H1 (cell line): ENCODE measurements at regions not wholly inside any gene's neighbourhood (a gene's known extent, or its start where the extent isn't known, plus 50 kb on each side); places are given as distances from the start of the nearest gene placed in this dataset.

ENCODE experiments used
- CTCF ChIA-PET: fragments of 300-600 bp; sonication (Branson Sonifier 250); formaldehyde crosslinking; loops from one replicate; lab custom pipeline; 2021; ENCODE audit not compliant: partially characterized antibody; lab: Charles Lee
- POLR2A ChIA-PET: fragments of 300-600 bp; sonication (Branson Sonifier 250); formaldehyde crosslinking; loops from one replicate; lab custom pipeline; 2021; ENCODE audit warnings: inconsistent platforms; ENCODE audit not compliant: partially characterized antibody; lab: Charles Lee
- DNase-seq, 2 experiments: peaks; one replicate each; pipeline versions ENCODE4 v3.0.0 to v3.0.0-alpha.2; 2010 to 2022; ENCODE audit warnings: low spot score in 2 of 2, low read depth in 1 of 2, mixed read lengths in 1 of 2
- FAIRE-seq: peaks from 2 replicates; lab custom pipeline; 2011; peaks lifted over from hg19 to GRCh38; lab: Jason Lieb, UNC
- H2AFZ ChIP-seq: 2 replicates; pipeline ENCODE4 v1.8.1; 2012; ENCODE audit warnings: low read length, inconsistent platforms
- H2AK5ac ChIP-seq: 2 replicates; pipeline ENCODE4 v1.6.1; 2013; ENCODE audit warnings: low read depth, low read length
- H2BK120ac ChIP-seq: replicated peaks from 2 replicates; pipeline ENCODE3; 2013; ENCODE audit warnings: low read depth, low read length, inconsistent platforms
- H2BK12ac ChIP-seq: 2 replicates; pipeline ENCODE4 v1.6.1; 2013; ENCODE audit warnings: low read depth, low read length
- H2BK15ac ChIP-seq: 2 replicates; pipeline ENCODE4 v1.6.1; 2013; ENCODE audit warnings: low read length
- H2BK20ac ChIP-seq: 2 replicates; pipeline ENCODE4 v1.6.1; 2013; ENCODE audit warnings: low read length
- H2BK5ac ChIP-seq: 2 replicates; pipeline ENCODE4 v1.6.1; 2013; ENCODE audit warnings: low read depth, low read length
- H3K14ac ChIP-seq: 2 replicates; pipeline ENCODE4 v1.6.1; 2013; ENCODE audit warnings: inconsistent platforms; ENCODE audit not compliant: insufficient read length
- H3K18ac ChIP-seq: 2 replicates; pipeline ENCODE4 v1.6.1; 2013; ENCODE audit warnings: low read length; ENCODE audit errors: extremely low read depth
- H3K23ac ChIP-seq: 2 replicates; pipeline ENCODE4 v1.6.1; 2013; ENCODE audit warnings: inconsistent platforms; ENCODE audit not compliant: insufficient read length
- H3K23me2 ChIP-seq: 2 replicates; pipeline ENCODE4 v1.6.1; 2013; ENCODE audit warnings: low read depth, low read length
- H3K27ac ChIP-seq: 2 replicates; pipeline ENCODE4 v1.6.1; 2011; ENCODE audit warnings: low read depth, low read length, inconsistent platforms
- H3K27me3 ChIP-seq, 4 experiments: replicated peaks in 1 of 4; 1 replicate in 1 of 4; 2 replicates in 3 of 4; pipeline versions ENCODE4 v1.6.1 to v1.8.1; 2011 to 2013; ENCODE audit warnings: low read length in 3 of 4, mild to moderate bottlenecking in 3 of 4, inconsistent platforms in 2 of 4, mixed read lengths in 2 of 4, moderate library complexity in 1 of 4; ENCODE audit not compliant: control insufficient read depth in 3 of 4, insufficient read depth in 3 of 4; ENCODE audit errors: extremely low read depth in 1 of 4
- H3K36me3 ChIP-seq, 4 experiments: 2 replicates each; pipeline versions ENCODE4 v1.6.1 to v1.8.1; 2011 to 2013; ENCODE audit warnings: mild to moderate bottlenecking in 4 of 4, low read length in 3 of 4, moderate library complexity in 2 of 4, control low read depth in 1 of 4, inconsistent platforms in 1 of 4; ENCODE audit not compliant: insufficient read depth in 4 of 4, control insufficient read depth in 2 of 4
- H3K4ac ChIP-seq: replicated peaks from 2 replicates; pipeline ENCODE3; 2013; ENCODE audit warnings: low read length, low read depth, mixed read lengths, inconsistent platforms; ENCODE audit not compliant: insufficient read length
- H3K4me1 ChIP-seq, 4 experiments: replicated peaks in 1 of 4; 1 replicate in 1 of 4; 2 replicates in 3 of 4; pipeline versions ENCODE4 v1.6.1 to v1.8.1; 2011 to 2013; ENCODE audit warnings: low read length in 3 of 4, inconsistent platforms in 2 of 4, mixed read lengths in 1 of 4; ENCODE audit not compliant: insufficient read depth in 4 of 4, control insufficient read depth in 3 of 4
- H3K4me2 ChIP-seq, 2 experiments: 2 replicates each; pipeline versions ENCODE4 v1.6.1 to v1.8.1; 2011 to 2013; ENCODE audit warnings: low read depth in 2 of 2, low read length in 2 of 2, control low read depth in 1 of 2, inconsistent platforms in 1 of 2, mild to moderate bottlenecking in 1 of 2; ENCODE audit not compliant: insufficient read depth in 1 of 2
- H3K4me3 ChIP-seq, 4 experiments: fragments of 200-600, 300-600 bp in 1 of 4; sonication (generic), shearing (Covaris generic), sonication (Bioruptor Twin) in 1 of 4; 2 replicates each; pipeline versions ENCODE4 v1.5.1 to v1.8.1; 2011 to 2016; ENCODE audit warnings: low read length in 4 of 4, low read depth in 3 of 4, control low read depth in 2 of 4, inconsistent platforms in 2 of 4, mild to moderate bottlenecking in 2 of 4, mixed read lengths in 1 of 4, moderate library complexity in 1 of 4; ENCODE audit not compliant: insufficient read depth in 2 of 4; ENCODE audit errors: extremely low read depth in 1 of 4
- H3K56ac ChIP-seq: replicated peaks from 2 replicates; pipeline ENCODE3; 2013; ENCODE audit warnings: low read depth, mild to moderate bottlenecking, mixed read lengths, low read length, inconsistent platforms; ENCODE audit not compliant: insufficient read length
- H3K79me1 ChIP-seq: 2 replicates; pipeline ENCODE4 v1.6.1; 2013; ENCODE audit warnings: low read depth, low read length, control low read depth
- H3K79me2 ChIP-seq, 2 experiments: 2 replicates each; pipeline versions ENCODE4 v1.6.1 to v1.8.1; 2012 to 2013; ENCODE audit warnings: low read length in 2 of 2, mild to moderate bottlenecking in 2 of 2, inconsistent platforms in 1 of 2; ENCODE audit not compliant: insufficient read depth in 2 of 2, control insufficient read depth in 1 of 2
- H3K9ac ChIP-seq, 4 experiments: replicated peaks in 1 of 4; 1 replicate in 1 of 4; 2 replicates in 3 of 4; pipeline versions ENCODE4 v1.6.1 to v1.8.1; 2011 to 2013; ENCODE audit warnings: low read depth in 3 of 4, low read length in 3 of 4, control low read depth in 2 of 4, mild to moderate bottlenecking in 2 of 4, moderate library complexity in 2 of 4, inconsistent platforms in 1 of 4; ENCODE audit errors: extremely low read depth in 1 of 4
- H3K9me3 ChIP-seq, 2 experiments: 2 replicates each; pipeline versions ENCODE4 v1.6.1 to v1.8.1; 2012 to 2013; ENCODE audit warnings: mild to moderate bottlenecking in 2 of 2, moderate library complexity in 2 of 2, control low read depth in 1 of 2, inconsistent platforms in 1 of 2, low read depth in 1 of 2, low read length in 1 of 2, mixed read lengths in 1 of 2; ENCODE audit not compliant: insufficient read depth in 2 of 2
- H4K20me1 ChIP-seq, 2 experiments: replicated peaks in 1 of 2; 2 replicates each; pipeline versions ENCODE3 to v1.8.1; 2011 to 2013; ENCODE audit warnings: inconsistent platforms in 2 of 2, low read length in 2 of 2, mild to moderate bottlenecking in 1 of 2; ENCODE audit not compliant: insufficient read depth in 2 of 2, control insufficient read depth in 1 of 2
- H4K5ac ChIP-seq: 2 replicates; pipeline ENCODE4 v1.6.1; 2013; ENCODE audit warnings: low read length, low read depth, mixed read lengths, inconsistent platforms; ENCODE audit not compliant: insufficient read length
- H4K8ac ChIP-seq: 2 replicates; pipeline ENCODE4 v1.8.0; 2013; ENCODE audit warnings: mild to moderate bottlenecking, moderate library complexity, low read length, inconsistent platforms; ENCODE audit not compliant: insufficient read depth; ENCODE audit errors: extremely low read depth
- H4K91ac ChIP-seq: replicated peaks from 2 replicates; pipeline ENCODE3; 2013; ENCODE audit warnings: low read length, mixed read lengths, inconsistent platforms; ENCODE audit not compliant: insufficient read length
- CBX8 ChIP-seq: fragments of 300-800, 300-1000 bp; sonication (generic); IDR thresholded peaks from 2 replicates; pipeline ENCODE4 v1.7.1; 2016; ENCODE audit warnings: low read depth, low read length, borderline replicate concordance
- CHD1 ChIP-seq: IDR thresholded peaks from 2 replicates; pipeline ENCODE4 v1.6.1; 2012; ENCODE audit warnings: low read depth, low read length, improper control_type of control experiment
- CREB1 ChIP-seq: IDR thresholded peaks from 2 replicates; pipeline ENCODE4 v1.6.1; 2012; ENCODE audit warnings: inconsistent platforms
- CTBP2 ChIP-seq: IDR thresholded peaks from 2 replicates; pipeline ENCODE4 v1.7.0; 2011; ENCODE audit warnings: borderline replicate concordance, mild to moderate bottlenecking, moderate library complexity, mixed read lengths, low read length; ENCODE audit not compliant: insufficient read depth, insufficient read length
- EZH2 ChIP-seq: fragments of 200-600 bp; sonication (generic); IDR thresholded peaks from 2 replicates; pipeline ENCODE4 v1.7.1; 2012; ENCODE audit warnings: low read depth, mild to moderate bottlenecking, moderate library complexity, low read length, inconsistent platforms; ENCODE audit not compliant: severe bottlenecking
- GABPA ChIP-seq: IDR thresholded peaks from 2 replicates; pipeline ENCODE4 v1.6.1; 2011; ENCODE audit warnings: mild to moderate bottlenecking, low read length, moderate library complexity, borderline replicate concordance; ENCODE audit not compliant: insufficient read depth
- HDAC2 ChIP-seq, 2 experiments: fragments of 300-600 bp in 1 of 2; sonication (generic) in 1 of 2; IDR thresholded peaks; 2 replicates each; pipeline ENCODE4 v1.6.1; 2011 to 2012; ENCODE audit warnings: low read depth in 2 of 2, low read length in 2 of 2, mild to moderate bottlenecking in 2 of 2, moderate library complexity in 2 of 2, borderline replicate concordance in 1 of 2, inconsistent platforms in 1 of 2
- JUND ChIP-seq: IDR thresholded peaks from 2 replicates; pipeline ENCODE4 v1.6.1; 2011; ENCODE audit warnings: mild to moderate bottlenecking, improper control_type of control experiment, low read length
- POLR2A ChIP-seq, 2 experiments: IDR thresholded peaks; 1 replicate in 1 of 2; 2 replicates in 1 of 2; pipeline ENCODE4 v1.6.1; 2011; ENCODE audit warnings: low read depth in 2 of 2, low read length in 2 of 2, mild to moderate bottlenecking in 2 of 2; ENCODE audit errors: control extremely low read depth in 1 of 2
- RFX5 ChIP-seq: IDR thresholded peaks from 2 replicates; pipeline ENCODE4 v1.6.1; 2011; ENCODE audit warnings: low read depth, low read length, improper control_type of control experiment, borderline replicate concordance
- SRF ChIP-seq: IDR thresholded peaks from 2 replicates; pipeline ENCODE4 v1.6.1; 2011; ENCODE audit warnings: mild to moderate bottlenecking, low read depth, low read length, moderate library complexity
- TCF12 ChIP-seq: IDR thresholded peaks from 2 replicates; pipeline ENCODE4 v1.6.1; 2011; ENCODE audit warnings: low read depth, mild to moderate bottlenecking, low read length
- ZNF274 ChIP-seq: IDR thresholded peaks from 2 replicates; pipeline ENCODE4 v1.7.0; 2012; ENCODE audit warnings: low read length, borderline replicate concordance; ENCODE audit errors: extremely low read depth
- WGBS, 2 experiments: shearing (Covaris generic) in 1 of 2; methylation state at CpG; one replicate each; pipeline versions ENCODE4 v1.1.6 to v1.1.7; 2013 to 2015; ENCODE audit warnings: low lambda C conversion rate in 2 of 2, mixed read lengths in 2 of 2, inconsistent platforms in 1 of 2, low coverage in 1 of 2, missing lambda C conversion rate in 1 of 2; ENCODE audit not compliant: insufficient replicate concordance in 2 of 2, insufficient coverage in 1 of 2, insufficient read length in 1 of 2; ENCODE audit errors: extremely low coverage in 1 of 2, missing lambda C conversion rate in 1 of 2; 5-methylcytosine and 5-hydroxymethylcytosine counted together
- TF ChIP-seq, protein P1 (sequence below): IDR thresholded peaks from 2 replicates; pipeline ENCODE4 v1.6.1; 2011; ENCODE audit warnings: low read depth, mild to moderate bottlenecking, low read length; ENCODE audit not compliant: insufficient read depth

DNA sequence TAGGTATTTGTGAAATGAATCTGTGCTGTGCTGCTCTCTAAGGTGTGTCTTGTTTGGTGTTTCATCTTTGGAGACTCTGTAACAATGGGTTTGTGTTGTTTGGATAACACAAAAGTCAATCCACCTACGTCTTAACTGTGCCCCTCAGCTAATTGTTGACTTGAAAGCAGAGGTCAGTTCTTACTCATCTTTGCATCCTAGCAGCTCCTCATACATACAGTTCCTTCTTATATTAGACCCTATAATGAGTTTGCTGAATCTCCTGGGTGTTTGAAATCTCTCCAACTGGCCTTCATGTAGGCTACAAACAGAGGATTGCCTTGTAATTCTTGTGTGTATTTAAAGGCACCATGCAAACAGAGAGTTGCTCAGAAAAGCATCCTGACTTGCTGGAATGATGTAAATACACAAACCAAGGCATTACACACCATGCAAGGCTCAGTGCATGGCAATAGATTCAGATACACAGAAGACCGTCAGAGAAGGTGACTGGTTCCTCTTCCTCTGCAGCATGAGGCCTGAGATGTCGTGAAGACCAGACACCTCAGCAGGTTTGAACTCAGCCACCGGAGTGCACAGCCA lies 220.0 kb upstream of the JADE1 start:
- Histone ChIP-seq H3K4ac (no peak overlapping the region), H3K14ac (no peak overlapping the region), H3K79me1 (no peaks in the 10 kb centered on the region), H4K20me1 (no peaks in the 10 kb centered on the region), H2BK5ac (no peak overlapping the region), H3K9ac (no peak overlapping the region), H3K4me3 (no peak overlapping the region), H3K4me1 (no peaks in the 10 kb centered on the region; a peak in 1 of 7 replicates), H2AFZ (no peak overlapping the region; the same call in 1 of the 2 replicates), H3K23me2 (no peaks in the 10 kb centered on the region), H3K36me3 (no peaks in the 10 kb centered on the region), H4K8ac (no peak overlapping the region), H2BK12ac (no peak overlapping the region), H3K27me3 (no peaks in the 10 kb centered on the region), H3K56ac (no peak overlapping the region), H3K18ac (no peak overlapping the region), H2BK15ac (no peak overlapping the region), H3K27ac (no peak overlapping the region), H3K4me2 (no peak overlapping the region), H2BK120ac (no peak overlapping the region), H4K5ac (no peak overlapping the region), H2AK5ac (no peak overlapping the region), H2BK20ac (no peak overlapping the region), H3K79me2 (no peaks in the 10 kb centered on the region), H3K23ac (no peak overlapping the region), H3K9me3 (peaks cover 3 to 8% of the 10 kb centered on the region in 2 experiments; a peak in 3 of 4 replicates), H4K91ac (no peak overlapping the region)
- DNase-seq: peak in 1 of 2 experiments; percentile 33
- no peak for FAIRE-seq
- CTCF ChIA-PET: interaction anchor here (1.0 to 1.2 kb wide), 3 partner anchors 10 to 193 kb away, joined by 4 to 8 read pairs (median 5); no protein-coding TSS in a partner anchor
- WGBS, 2 experiments: 88% methylated on average over 4 of the region's 4 CpGs; no CpG with 5 or more reads in 1 of the 2 experiments
- POLR2A ChIA-PET: no interaction called here
- TF ChIP-seq ZNF274: no peak
- TF ChIP-seq, protein P1, sequence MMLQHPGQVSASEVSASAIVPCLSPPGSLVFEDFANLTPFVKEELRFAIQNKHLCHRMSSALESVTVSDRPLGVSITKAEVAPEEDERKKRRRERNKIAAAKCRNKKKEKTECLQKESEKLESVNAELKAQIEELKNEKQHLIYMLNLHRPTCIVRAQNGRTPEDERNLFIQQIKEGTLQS: no peak
- no peak for TF ChIP-seq CREB1
- TF ChIP-seq GABPA: no peak
- TF ChIP-seq JUND: no peak
- TF ChIP-seq CTBP2: no peak
- no peak for TF ChIP-seq CHD1
- no peak for TF ChIP-seq TCF12
- no peak for TF ChIP-seq CBX8
- TF ChIP-seq RFX5: no peak
- no peak for TF ChIP-seq HDAC2 (IDR thresholded peaks at IDR 0.05; ENCODE audit: borderline replicate concordance in 1 of 2, low read depth in 2 of 2, low read length in 2 of 2)
- no peak for TF ChIP-seq POLR2A (IDR thresholded peaks at IDR 0.05; ENCODE audit: control extremely low read depth in 1 of 2, low read depth in 2 of 2, low read length in 2 of 2)
- TF ChIP-seq EZH2: no peak
- TF ChIP-seq SRF: no peak
